ENCODE measurements at regions not wholly inside any gene's neighbourhood (a gene's known extent, or its start where the extent isn't known, plus 50 kb on each side); places are given as distances from the start of the nearest gene placed in this dataset.

DNA sequence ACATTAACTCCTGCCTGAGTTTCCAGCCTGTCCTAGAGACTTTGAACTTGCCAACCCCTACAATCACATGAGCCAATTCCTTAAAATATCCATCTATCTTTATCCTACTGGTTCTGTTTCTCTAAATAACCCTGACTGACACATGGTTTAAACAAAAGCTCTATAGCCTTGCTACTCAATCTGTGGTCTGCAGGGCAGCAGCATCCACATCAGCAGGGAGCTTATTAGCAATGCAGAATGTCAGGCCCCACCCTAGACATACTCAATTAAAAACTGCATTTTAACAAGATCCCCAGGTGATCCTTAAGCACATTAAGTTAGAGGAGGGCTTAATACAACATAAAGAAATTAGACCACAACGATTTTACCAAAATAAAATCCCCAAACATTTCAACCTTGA lies 108.3 kb upstream of the CPSF6 start:
- no peak for TF ChIP-seq POLR2AphosphoS5 (IDR thresholded peaks at IDR 0.05; ENCODE audit: borderline replicate concordance, low read depth, low read length)
- TF ChIP-seq EZH2 (IDR thresholded peaks at IDR 0.05): no peak
- TF ChIP-seq FOXP2 (optimal IDR thresholded peaks at IDR 0.05; ENCODE audit: control extremely low read depth, extremely low read length, insufficient read depth): no peak
